Panc1 (cell line): ENCODE measurements at regions not wholly inside any gene's neighbourhood (a gene's known extent, or its start where the extent isn't known, plus 50 kb on each side); places are given as distances from the start of the nearest gene placed in this dataset.

ENCODE experiments used
- POLR2AphosphoS5 ChIP-seq: IDR thresholded peaks from 2 replicates; pipeline ENCODE4 v1.6.1; 2012; ENCODE audit warnings: mild to moderate bottlenecking, low read depth, low read length, moderate library complexity
- TCF7L2 ChIP-seq: IDR thresholded peaks from 2 replicates; pipeline ENCODE4 v1.6.1; 2011; ENCODE audit warnings: mild to moderate bottlenecking, low read depth, low read length, inconsistent platforms
- TF ChIP-seq, protein P1 (sequence below): fragments of 450-650 bp; IDR thresholded peaks from 2 replicates; pipeline ENCODE4 v1.5.1; 2017; ENCODE audit warnings: mild to moderate bottlenecking

GRCh38 chr13:80841414-80841813 lies 500.5 kb upstream of the SPRY2 start:
- TF ChIP-seq POLR2AphosphoS5: no peak
- no peak for TF ChIP-seq TCF7L2
- TF ChIP-seq, protein P1, sequence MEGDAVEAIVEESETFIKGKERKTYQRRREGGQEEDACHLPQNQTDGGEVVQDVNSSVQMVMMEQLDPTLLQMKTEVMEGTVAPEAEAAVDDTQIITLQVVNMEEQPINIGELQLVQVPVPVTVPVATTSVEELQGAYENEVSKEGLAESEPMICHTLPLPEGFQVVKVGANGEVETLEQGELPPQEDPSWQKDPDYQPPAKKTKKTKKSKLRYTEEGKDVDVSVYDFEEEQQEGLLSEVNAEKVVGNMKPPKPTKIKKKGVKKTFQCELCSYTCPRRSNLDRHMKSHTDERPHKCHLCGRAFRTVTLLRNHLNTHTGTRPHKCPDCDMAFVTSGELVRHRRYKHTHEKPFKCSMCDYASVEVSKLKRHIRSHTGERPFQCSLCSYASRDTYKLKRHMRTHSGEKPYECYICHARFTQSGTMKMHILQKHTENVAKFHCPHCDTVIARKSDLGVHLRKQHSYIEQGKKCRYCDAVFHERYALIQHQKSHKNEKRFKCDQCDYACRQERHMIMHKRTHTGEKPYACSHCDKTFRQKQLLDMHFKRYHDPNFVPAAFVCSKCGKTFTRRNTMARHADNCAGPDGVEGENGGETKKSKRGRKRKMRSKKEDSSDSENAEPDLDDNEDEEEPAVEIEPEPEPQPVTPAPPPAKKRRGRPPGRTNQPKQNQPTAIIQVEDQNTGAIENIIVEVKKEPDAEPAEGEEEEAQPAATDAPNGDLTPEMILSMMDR: no peak
